Transverse colon (tissue), 4 donors: ENCODE measurements at regions not wholly inside any gene's neighbourhood (a gene's known extent, or its start where the extent isn't known, plus 50 kb on each side); places are given as distances from the start of the nearest gene placed in this dataset.

Source experiments
- CTCF ChIP-seq, 5 experiments: fragments of 200-600 bp in 3 of 5; fragments of 450-650 bp in 2 of 5; sonication (generic) in 3 of 5; IDR thresholded peaks; 1 replicate in 2 of 5; 2 replicates in 3 of 5; pipeline ENCODE4 v1.5.1; 2016 to 2017; ENCODE audit warnings: antibody characterized with exemption in 5 of 5, inconsistent platforms in 3 of 5, mild to moderate bottlenecking in 2 of 5, moderate library complexity in 1 of 5
- EP300 ChIP-seq: sonication (generic); formaldehyde crosslinking; IDR thresholded peaks from one replicate; pipeline ENCODE4 v1.6.1; 2017; ENCODE audit warnings: antibody characterized with exemption, low read depth
- POLR2A ChIP-seq: fragments of 450-650 bp; IDR thresholded peaks from one replicate; pipeline ENCODE4 v1.6.1; 2016; ENCODE audit warnings: antibody characterized with exemption, mild to moderate bottlenecking, moderate library complexity
- POLR2AphosphoS5 ChIP-seq, 3 donors: sonication (generic); formaldehyde crosslinking; IDR thresholded peaks; one replicate each; pipeline ENCODE4 v1.6.1; 2016; ENCODE audit warnings: antibody characterized with exemption in 3 of 3

GRCh38 chr6:132153221-132153898, 202.2 kb upstream of the CCN2 start:
- no peak for TF ChIP-seq CTCF (IDR thresholded peaks at IDR 0.05)
- no peak for TF ChIP-seq POLR2A
- TF ChIP-seq POLR2AphosphoS5 (IDR thresholded peaks at IDR 0.05), result no peak
- no peak for TF ChIP-seq EP300
